IPS-15b (cell line): ENCODE measurements at regions not wholly inside any gene's neighbourhood (a gene's known extent, or its start where the extent isn't known, plus 50 kb on each side); places are given as distances from the start of the nearest gene placed in this dataset.

Experiments used
- H3K27me3 ChIP-seq: one replicate; pipeline ENCODE4 v1.6.1; 2013; ENCODE audit warnings: low read length; ENCODE audit not compliant: control insufficient read depth, insufficient read depth
- H3K36me3 ChIP-seq: one replicate; pipeline ENCODE4 v1.6.1; 2013; ENCODE audit warnings: low read length; ENCODE audit not compliant: control insufficient read depth, insufficient read depth
- H3K4me1 ChIP-seq: one replicate; pipeline ENCODE4 v1.6.1; 2013; ENCODE audit warnings: mild to moderate bottlenecking, low read length; ENCODE audit not compliant: control insufficient read depth, insufficient read depth
- H3K4me3 ChIP-seq: one replicate; pipeline ENCODE4 v1.5.1; 2013; ENCODE audit warnings: low read depth, low read length
- H3K9ac ChIP-seq: one replicate; pipeline ENCODE4 v1.6.1; 2013; ENCODE audit warnings: low read depth, mild to moderate bottlenecking, low read length
- H3K9me3 ChIP-seq: one replicate; pipeline ENCODE4 v1.6.1; 2013; ENCODE audit warnings: mild to moderate bottlenecking, low read length; ENCODE audit not compliant: control insufficient read depth, insufficient read depth

DNA sequence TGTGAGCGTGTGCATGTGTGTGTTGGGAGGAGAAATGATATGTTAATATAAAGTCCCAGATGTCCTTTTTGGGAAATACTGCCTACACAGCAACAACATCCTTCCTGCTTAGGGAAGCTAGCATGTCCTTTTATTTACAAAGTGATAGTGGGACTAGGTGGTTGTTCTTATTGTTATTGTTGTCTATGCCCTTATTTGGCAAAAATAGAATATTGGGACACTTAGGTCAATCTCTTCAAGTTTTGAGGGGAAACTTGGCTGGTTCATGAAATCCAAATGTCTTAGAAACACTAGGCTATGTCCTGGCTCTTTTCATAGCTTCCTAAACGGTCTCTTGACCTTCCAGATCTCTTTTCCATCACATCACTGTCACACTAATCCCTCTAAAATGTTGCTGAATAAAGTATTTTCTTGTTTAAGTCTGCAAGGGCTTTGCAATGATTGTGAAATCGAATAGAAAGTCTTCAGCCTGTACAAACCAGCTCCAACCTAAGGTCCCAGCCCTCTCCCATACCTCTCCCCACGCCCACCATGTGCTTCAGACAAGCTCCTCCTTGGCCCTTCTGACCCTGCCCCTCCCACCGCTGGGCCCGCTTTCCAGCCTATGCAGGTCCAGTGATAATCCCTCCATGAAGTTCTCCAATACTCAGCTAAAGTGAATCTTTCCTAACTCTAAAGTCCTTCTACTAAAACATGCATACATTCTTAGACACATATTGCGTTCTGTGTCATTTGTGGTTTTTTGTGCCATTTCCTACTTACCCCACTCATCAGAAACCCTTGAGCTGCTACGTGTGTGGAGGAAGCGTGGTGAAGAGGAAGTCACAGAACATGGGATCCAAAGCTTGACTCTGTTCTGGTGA, 205.1 kb downstream of the LY86 start:
- Histone ChIP-seq H3K9ac (no peak overlapping the region), H3K4me1 (no peaks in the 10 kb centered on the region), H3K4me3 (no peak overlapping the region)

DNA sequence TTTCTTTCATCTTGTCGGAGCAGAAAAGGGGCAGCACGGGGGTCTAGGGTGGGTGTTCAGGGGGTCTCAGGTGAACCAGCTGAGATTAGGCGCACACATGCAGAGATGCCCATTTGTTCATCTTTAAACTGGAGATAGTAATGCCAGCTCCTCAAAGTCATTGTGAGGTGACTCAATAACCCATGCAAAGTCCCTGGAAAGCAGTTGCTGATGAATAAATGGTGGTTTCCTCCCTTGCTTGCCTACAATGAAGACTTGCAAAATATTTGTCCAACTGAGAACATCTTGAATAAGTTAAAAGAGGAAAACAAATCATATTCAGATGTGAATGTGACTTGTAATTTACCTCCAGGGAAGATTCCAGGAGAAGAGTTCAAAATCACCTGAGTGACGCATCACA, 206.9 kb downstream of the LY86 start:
- Histone ChIP-seq H3K9ac (no peak overlapping the region), H3K4me3 (no peak overlapping the region), H3K27me3 (no peaks in the 10 kb centered on the region), H3K9me3 (no peaks in the 10 kb centered on the region), H3K4me1 (no peaks in the 10 kb centered on the region), H3K36me3 (no peaks in the 10 kb centered on the region)

More for the DNA sequence above, 205.1 kb downstream of the LY86 start:
- H3K36me3 ChIP-seq = no peaks in the 10 kb centered on the region
- H3K9me3 ChIP-seq = no peaks in the 10 kb centered on the region
- H3K27me3 ChIP-seq = no peaks in the 10 kb centered on the region

DNA sequence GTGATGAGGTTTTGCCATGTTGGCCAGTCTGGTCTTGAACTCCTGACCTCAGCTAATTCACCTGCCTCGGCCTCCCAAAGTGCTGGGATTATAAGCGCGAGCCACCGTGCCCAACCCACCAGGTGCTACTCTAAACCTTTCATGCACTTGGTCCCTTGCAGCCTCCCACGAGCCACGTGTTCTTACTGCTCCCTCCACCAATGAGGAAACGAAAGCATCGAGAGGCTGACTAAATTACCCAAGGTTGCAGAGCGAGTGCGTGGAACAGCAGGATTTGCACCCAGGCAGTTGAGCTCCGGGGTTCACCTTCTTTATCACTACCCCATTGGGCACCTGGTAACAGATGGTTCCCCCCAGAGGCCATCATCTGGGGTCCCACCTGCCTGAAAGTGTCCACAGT, 208.3 kb downstream of the LY86 start:
- no peaks in the 10 kb centered on the region for H3K9me3 ChIP-seq
- no peak overlapping the region for H3K4me3 ChIP-seq
- no peaks in the 10 kb centered on the region for H3K4me1 ChIP-seq
- no peak overlapping the region for H3K9ac ChIP-seq
- no peaks in the 10 kb centered on the region for H3K27me3 ChIP-seq
- H3K36me3 ChIP-seq = no peaks in the 10 kb centered on the region

DNA sequence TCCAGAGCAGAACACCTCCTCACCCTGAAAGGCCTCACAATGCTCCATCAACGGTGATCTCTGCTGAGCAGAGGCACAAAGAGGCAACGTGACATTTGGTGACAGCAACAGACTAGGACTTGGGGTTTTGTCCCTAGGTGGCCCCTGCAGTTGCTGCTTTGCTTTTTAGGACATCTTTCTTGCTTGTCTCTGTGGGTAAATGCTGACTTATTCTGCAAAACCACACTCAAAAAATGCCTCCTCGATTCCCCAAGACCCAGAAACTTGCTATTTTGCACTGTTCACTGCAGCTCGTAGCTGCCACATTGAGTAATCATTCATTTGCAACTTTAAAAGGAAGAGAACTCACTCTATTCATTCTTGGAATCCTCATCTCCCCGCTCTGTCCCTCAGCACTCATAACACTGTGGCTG, 209.9 kb downstream of the LY86 start:
- Histone ChIP-seq H3K9ac (no peak overlapping the region), H3K27me3 (no peaks in the 10 kb centered on the region), H3K36me3 (no peaks in the 10 kb centered on the region), H3K4me1 (no peaks in the 10 kb centered on the region), H3K9me3 (no peaks in the 10 kb centered on the region), H3K4me3 (no peak overlapping the region)

DNA sequence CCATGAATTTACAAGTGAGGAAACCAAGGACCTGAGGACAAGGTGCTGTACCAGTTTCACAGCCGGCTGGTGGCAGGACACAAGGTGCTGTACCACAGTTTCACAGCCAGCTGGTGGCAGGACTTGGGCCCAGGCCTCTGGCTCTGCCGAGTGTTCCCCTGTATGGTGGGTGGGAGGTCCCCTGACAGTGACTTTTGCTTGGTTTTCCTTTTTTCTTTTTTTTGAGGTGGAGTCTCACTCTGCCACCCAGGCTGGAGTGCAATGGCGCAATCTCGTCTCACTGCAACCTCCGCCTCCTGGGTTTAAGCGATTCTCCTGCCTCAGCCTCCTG, 212.4 kb downstream of the LY86 start:
- Histone ChIP-seq H3K27me3 (no peaks in the 10 kb centered on the region), H3K36me3 (no peaks in the 10 kb centered on the region), H3K4me3 (no peak overlapping the region), H3K9me3 (no peaks in the 10 kb centered on the region), H3K9ac (no peak overlapping the region), H3K4me1 (no peaks in the 10 kb centered on the region)

DNA sequence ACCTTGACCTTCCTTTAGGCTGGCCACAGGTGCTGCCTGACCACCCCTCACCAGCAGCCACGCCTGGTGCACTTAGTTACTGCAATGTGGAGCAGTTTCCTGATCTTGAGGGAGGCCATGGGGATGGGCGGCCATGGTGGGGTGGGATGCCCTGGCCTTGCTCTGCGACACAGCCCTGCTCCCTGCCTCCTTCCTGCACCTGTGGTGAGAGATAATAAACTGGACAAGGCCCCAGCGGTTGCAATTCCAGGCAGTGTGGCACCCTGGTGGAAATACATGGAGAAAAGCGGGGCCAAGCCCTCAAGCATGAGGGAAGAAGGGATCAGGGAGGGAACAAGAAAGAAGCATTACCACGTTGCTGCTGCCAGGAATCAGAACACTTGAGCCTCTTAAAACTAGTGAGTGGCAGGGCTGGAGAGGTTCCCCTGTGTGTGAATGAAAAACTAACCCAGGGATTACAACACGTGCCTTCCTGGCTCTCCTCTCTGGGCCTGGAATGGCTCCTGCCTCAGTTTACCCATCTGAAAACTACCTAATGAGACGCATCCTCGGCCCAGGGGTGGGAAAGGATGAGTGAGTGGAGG, 213.2 kb downstream of the LY86 start:
- Histone ChIP-seq H3K36me3 (no peaks in the 10 kb centered on the region), H3K4me1 (no peaks in the 10 kb centered on the region), H3K9ac (no peak overlapping the region), H3K27me3 (no peaks in the 10 kb centered on the region), H3K9me3 (no peaks in the 10 kb centered on the region), H3K4me3 (no peak overlapping the region)

DNA sequence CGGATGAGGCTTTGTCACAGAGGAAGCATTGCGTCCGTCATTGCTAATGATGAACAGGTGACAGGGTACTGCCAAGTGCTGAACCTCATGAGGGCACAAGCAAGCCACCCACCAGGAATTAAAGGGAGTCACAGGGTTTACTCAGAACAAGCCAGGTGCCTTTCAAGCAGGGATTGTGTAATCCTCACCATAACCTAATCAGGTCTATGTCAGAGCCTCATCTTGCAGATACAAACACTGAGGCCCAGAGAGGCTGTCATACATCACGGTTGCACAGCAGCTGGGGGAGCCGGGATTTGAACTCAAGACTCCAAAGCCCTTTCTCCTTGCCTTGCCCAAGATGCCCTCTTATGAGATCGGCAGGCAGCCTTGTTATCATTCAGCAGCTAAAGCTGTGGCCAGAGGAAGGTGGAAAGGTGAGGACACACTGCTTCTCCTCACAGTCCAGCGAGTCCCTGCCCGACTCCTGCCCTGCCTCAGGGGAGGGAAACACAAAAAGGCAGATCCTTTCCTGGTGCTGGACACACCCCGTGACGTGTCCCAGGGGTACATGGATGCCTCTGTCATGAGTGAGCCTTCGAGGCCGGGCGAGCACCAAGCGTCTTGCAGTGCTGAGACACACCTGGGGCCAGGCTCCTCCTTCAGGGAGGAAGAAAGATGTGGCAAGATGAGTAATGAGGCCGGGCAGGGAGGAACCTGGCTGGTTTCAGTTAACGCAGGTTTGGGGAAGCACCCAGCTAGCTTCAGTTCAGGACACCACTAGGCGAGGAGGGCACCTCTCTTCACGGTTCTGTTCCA, 214.9 kb downstream of the LY86 start:
- Histone ChIP-seq H3K9me3 (no peaks in the 10 kb centered on the region), H3K9ac (no peak overlapping the region), H3K4me1 (no peaks in the 10 kb centered on the region), H3K36me3 (no peaks in the 10 kb centered on the region), H3K27me3 (no peaks in the 10 kb centered on the region), H3K4me3 (no peak overlapping the region)

DNA sequence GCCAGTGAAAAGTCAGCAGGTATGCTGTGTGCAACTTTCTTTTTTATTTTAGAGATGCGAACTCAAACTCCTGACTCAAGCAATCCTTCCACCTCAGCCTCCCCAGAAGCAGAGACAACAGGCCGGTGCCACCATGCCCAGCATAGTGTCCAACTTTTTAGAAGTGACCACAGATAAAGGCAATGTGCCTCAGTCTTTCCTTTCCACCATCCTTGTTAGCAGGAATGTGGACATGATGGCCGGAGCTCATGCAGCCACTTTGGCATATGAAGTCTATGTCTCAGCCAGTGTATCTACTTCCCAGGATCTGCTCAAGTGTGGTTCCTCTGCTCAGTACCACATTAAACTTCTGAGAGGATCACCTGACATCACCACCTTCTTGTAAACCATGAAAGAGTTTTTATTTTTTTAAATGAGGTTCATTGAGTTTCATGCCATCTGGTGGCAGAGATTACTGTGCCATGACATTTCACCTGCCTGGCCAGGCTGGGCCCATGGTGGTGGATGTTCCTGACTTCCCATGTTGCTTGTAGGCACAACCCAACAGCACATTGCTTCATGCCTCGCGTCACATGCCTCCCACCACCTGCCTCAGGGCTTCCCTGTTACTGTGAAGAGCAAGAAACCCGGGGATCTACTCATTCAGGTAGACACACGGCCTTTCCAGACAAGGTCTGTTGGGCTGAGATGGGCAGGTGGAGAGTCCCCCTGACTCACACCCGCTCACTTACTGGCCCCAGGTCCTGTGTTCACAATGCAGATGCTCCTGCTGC, 216.5 kb downstream of the LY86 start:
- Histone ChIP-seq H3K9ac (no peak overlapping the region), H3K36me3 (no peaks in the 10 kb centered on the region), H3K4me3 (no peak overlapping the region), H3K4me1 (no peaks in the 10 kb centered on the region), H3K27me3 (no peaks in the 10 kb centered on the region), H3K9me3 (no peaks in the 10 kb centered on the region)

DNA sequence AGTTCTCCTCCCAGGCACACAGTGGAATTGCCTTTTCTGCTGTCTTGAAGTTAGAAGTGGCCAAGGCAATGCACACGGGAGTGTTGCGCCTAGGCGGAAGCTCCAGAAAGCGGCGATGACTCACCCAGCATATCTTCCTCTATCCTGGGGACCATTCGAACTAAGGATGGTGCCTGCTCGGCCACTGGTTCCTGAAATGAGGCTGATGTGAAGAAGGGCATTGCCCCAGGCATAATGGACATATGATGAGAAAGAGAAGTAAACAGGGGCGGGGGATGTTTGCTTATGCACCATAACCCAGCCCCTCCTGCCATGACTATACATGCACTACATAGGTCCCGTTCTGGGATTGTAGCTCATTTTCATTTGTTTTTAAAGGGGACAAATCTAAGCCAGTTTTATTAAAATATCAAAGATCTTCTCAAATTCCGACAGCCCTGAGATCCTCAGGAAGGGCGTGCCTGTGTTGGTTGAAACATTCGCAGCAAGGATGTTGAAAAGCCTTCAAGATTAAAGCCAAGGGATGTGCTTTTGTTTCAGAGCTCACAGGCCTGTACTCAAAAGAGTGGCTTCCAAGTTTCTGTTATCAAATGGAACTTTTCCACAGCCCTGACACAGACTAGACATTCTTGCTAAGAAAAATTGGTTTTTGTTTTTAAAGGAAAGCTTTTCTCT, 218.5 kb downstream of the LY86 start:
- Histone ChIP-seq H3K27me3 (no peaks in the 10 kb centered on the region), H3K4me1 (peaks cover 11% of the 10 kb centered on the region), H3K36me3 (no peaks in the 10 kb centered on the region), H3K9ac (no peak overlapping the region), H3K9me3 (no peaks in the 10 kb centered on the region), H3K4me3 (no peak overlapping the region)

DNA sequence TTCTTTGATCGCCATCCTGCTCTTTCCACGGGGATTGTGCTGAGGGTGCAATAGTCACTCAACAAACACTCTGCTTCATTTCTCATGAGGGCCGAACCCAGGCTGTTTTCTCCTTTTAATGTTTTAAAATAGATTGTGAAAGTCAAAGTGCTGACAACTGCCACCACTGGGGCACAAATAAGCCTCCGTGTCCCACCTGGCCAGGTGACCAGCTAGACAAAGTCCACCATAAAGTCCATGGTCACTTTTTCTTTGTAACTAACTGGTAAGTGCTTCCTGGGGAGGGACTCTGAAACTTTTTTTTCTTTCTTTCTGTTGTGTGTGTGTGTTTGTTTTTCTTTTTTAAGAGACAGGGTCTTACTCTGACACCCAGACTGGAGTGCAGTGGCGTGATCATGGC, 219.8 kb downstream of the LY86 start:
- Histone ChIP-seq H3K36me3 (no peaks in the 10 kb centered on the region), H3K9me3 (no peaks in the 10 kb centered on the region), H3K4me3 (no peak overlapping the region), H3K27me3 (no peaks in the 10 kb centered on the region), H3K4me1 (peaks cover 12% of the 10 kb centered on the region), H3K9ac (no peak overlapping the region)

DNA sequence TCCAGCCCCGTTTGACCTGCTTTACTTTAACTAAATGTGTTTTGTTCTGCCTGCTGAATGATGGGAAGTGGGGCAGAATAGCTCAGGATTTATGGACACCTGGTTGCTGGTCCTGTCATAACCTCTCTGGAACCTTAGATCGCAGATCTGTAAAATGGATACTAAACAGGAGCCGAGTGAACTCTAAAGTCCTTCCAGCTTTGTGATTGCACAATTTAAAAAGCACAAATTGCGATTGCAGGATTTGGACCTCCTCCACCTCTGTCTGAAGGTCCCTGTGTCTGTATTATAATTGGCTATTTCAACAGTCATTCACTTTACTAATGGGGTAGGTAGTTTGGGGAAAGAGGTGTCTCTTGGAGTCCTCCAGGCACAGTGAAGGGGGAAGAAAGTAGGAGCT, 220.4 kb downstream of the LY86 start:
- Histone ChIP-seq H3K9me3 (no peaks in the 10 kb centered on the region), H3K4me3 (no peak overlapping the region), H3K4me1 (peaks cover 12% of the 10 kb centered on the region), H3K27me3 (no peaks in the 10 kb centered on the region), H3K36me3 (no peaks in the 10 kb centered on the region), H3K9ac (no peak overlapping the region)
